ENCODE measurements at regions not wholly inside any gene's neighbourhood (a gene's known extent, or its start where the extent isn't known, plus 50 kb on each side); places are given as distances from the start of the nearest gene placed in this dataset.

DNA sequence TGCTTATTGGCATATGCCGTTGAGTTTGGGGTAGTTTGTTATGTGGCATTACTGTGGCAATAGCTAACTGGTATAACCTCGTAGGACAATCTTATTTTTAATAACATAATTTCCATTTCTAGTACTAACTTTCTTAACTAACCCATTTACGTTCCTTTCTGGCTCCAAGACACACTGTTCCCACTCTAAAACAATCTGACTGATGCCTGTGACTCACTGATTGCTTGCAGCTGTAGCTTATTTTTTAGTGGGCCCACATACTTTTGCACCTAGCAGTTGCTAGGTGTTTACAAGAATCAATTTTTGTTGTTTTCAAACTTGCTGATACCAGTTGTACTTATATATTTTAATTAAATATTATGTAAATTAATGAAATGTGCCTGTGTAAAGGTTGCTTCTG lies 52.2 kb downstream of the FAT3 start:
- TF ChIP-seq, protein P1, sequence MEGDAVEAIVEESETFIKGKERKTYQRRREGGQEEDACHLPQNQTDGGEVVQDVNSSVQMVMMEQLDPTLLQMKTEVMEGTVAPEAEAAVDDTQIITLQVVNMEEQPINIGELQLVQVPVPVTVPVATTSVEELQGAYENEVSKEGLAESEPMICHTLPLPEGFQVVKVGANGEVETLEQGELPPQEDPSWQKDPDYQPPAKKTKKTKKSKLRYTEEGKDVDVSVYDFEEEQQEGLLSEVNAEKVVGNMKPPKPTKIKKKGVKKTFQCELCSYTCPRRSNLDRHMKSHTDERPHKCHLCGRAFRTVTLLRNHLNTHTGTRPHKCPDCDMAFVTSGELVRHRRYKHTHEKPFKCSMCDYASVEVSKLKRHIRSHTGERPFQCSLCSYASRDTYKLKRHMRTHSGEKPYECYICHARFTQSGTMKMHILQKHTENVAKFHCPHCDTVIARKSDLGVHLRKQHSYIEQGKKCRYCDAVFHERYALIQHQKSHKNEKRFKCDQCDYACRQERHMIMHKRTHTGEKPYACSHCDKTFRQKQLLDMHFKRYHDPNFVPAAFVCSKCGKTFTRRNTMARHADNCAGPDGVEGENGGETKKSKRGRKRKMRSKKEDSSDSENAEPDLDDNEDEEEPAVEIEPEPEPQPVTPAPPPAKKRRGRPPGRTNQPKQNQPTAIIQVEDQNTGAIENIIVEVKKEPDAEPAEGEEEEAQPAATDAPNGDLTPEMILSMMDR (conservative IDR thresholded peaks at IDR 0.05; ENCODE audit: low read depth, low read length): no peak
- TF ChIP-seq EZH2 (IDR thresholded peaks at IDR 0.05; ENCODE audit: low read length, unreplicated experiment): no peak
